GM19035 (cell line): ENCODE measurements at regions not wholly inside any gene's neighbourhood (a gene's known extent, or its start where the extent isn't known, plus 50 kb on each side); places are given as distances from the start of the nearest gene placed in this dataset.
A peak's percentile ranks its signal among the peaks of the same experiment; 100 is the strongest.
"Not testable (repeated sequence)": the region's sequence is repeated elsewhere in the genome, so short reads cannot be mapped to it uniquely, and the experiment has no call there.

Experiments used
- ATAC-seq: cut with Tn5 transposase; IDR thresholded peaks from one replicate; pipeline ENCODE4 v1.9.1; 2021; ENCODE audit not compliant: unreplicated experiment

- no peak for ATAC-seq
Measured at GRCh38 chr4:155474758-155475157, 98.0 kb upstream of the MAP9 start.

- no peak for ATAC-seq
Measured at GRCh38 chr4:155473420-155474095, 96.8 kb upstream of the MAP9 start.

- ATAC-seq: no peak
Measured at GRCh38 chr4:155468282-155468681, 91.5 kb upstream of the MAP9 start.

GRCh38 chr4:155450676-155451075, 73.9 kb upstream of the MAP9 start:
- ATAC-seq: no peak

- ATAC-seq: no peak
Measured at GRCh38 chr4:155445306-155445705, 68.5 kb upstream of the MAP9 start.

GRCh38 chr4:155444721-155445120, 68.0 kb upstream of the MAP9 start:
- ATAC-seq: no peak

- ATAC-seq: peak; percentile 85
Measured at GRCh38 chr4:155442267-155443105, 65.7 kb upstream of the MAP9 start.

GRCh38 chr4:155441475-155441874, 64.7 kb upstream of the MAP9 start:
- ATAC-seq: no peak

GRCh38 chr4:155439760-155440159, 63.0 kb upstream of the MAP9 start:
- ATAC-seq: not testable (repeated sequence)

GRCh38 chr4:155434904-155435303, 58.1 kb upstream of the MAP9 start:
- ATAC-seq: no peak

GRCh38 chr4:155434366-155434765, 57.6 kb upstream of the MAP9 start:
- no peak for ATAC-seq

GRCh38 chr4:155433636-155434360, 57.0 kb upstream of the MAP9 start:
- ATAC-seq: no peak

- ATAC-seq: no peak
Measured at GRCh38 chr4:155430895-155431795, 54.4 kb upstream of the MAP9 start.

GRCh38 chr4:155428128-155428527, 51.4 kb upstream of the MAP9 start:
- ATAC-seq: no peak

- ATAC-seq: no peak
Measured at GRCh38 chr4:155426953-155427352, 50.2 kb upstream of the MAP9 start.
